Vagina (tissue), 2 donors: ENCODE measurements at regions not wholly inside any gene's neighbourhood (a gene's known extent, or its start where the extent isn't known, plus 50 kb on each side); places are given as distances from the start of the nearest gene placed in this dataset.

Experiments used
- DNase-seq, 2 donors: peaks; one replicate each; pipeline ENCODE4 v3.0.0-alpha.2; 2017; ENCODE audit errors: extremely low spot score in 2 of 2
- H3K27ac ChIP-seq: fragments of 200-600 bp; sonication (generic); one replicate; pipeline ENCODE4 v1.5.1; 2019
- H3K27me3 ChIP-seq: fragments of 200-600 bp; sonication (generic); one replicate; pipeline ENCODE4 v1.5.1; 2019
- H3K36me3 ChIP-seq, 2 donors: fragments of 200-600 bp; sonication (generic); one replicate each; pipeline ENCODE4 v1.5.1; 2017 to 2019
- H3K4me1 ChIP-seq: fragments of 200-600 bp; sonication (generic); one replicate; pipeline ENCODE4 v1.5.1; 2019
- H3K4me3 ChIP-seq, 2 donors: fragments of 200-600 bp; sonication (generic); 1 replicate in 1 of 2; 2 replicates in 1 of 2; pipeline ENCODE4 v1.5.1; 2016 to 2019
- H3K9me3 ChIP-seq: fragments of 200-600 bp; sonication (generic); one replicate; pipeline ENCODE4 v1.5.1; 2019
- POLR2A ChIP-seq, 2 donors: fragments of 450-650 bp; IDR thresholded peaks; one replicate each; pipeline ENCODE4 v1.6.1; 2017; ENCODE audit warnings: antibody characterized with exemption in 2 of 2, mild to moderate bottlenecking in 2 of 2, moderate library complexity in 2 of 2
- POLR2AphosphoS5 ChIP-seq, 2 donors: sonication (generic); formaldehyde crosslinking; IDR thresholded peaks; one replicate each; pipeline ENCODE4 v1.9.0; 2017; ENCODE audit warnings: antibody characterized with exemption in 2 of 2, mild to moderate bottlenecking in 2 of 2, low read depth in 1 of 2; ENCODE audit not compliant: insufficient read depth in 1 of 2
- intact Hi-C: fragments of 100-400 bp; cut with DNase I; formaldehyde crosslinking; loops from one replicate; pipeline ENCODE4 v1.15.1; 2023
- TF ChIP-seq, protein P1 (sequence below), 3 experiments: fragments of 450-650 bp in 2 of 3; fragments of 200-600 bp in 1 of 3; sonication (generic) in 1 of 3; IDR thresholded peaks; one replicate each; pipeline ENCODE4 v1.5.1; 2017 to 2019; ENCODE audit warnings: antibody characterized with exemption in 3 of 3, mild to moderate bottlenecking in 2 of 3, moderate library complexity in 2 of 3

DNA sequence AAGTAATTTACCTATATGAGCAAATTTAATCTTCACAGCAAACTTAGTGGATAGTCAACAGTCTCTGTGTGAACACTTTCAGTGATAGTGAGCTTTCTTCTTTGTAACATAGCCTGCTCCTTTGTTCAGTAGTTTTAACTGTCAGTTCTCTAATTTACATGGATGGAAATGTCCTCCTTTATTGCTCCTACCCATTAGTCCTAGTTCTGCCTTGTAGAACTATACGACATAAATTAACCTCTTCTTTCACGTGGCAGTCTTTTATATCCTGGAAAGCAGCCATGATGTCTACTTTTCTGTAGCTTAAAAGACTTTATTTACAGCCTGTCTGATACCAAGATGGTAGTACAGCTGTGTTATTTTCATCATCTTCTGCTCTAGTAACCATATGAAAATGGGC lies 143.6 kb downstream of the TANC2 start:
- DNase-seq = no peak
- no peaks in the 10 kb centered on the region for H3K9me3 ChIP-seq
- H3K4me1 ChIP-seq = no peaks in the 10 kb centered on the region
- TF ChIP-seq POLR2A (IDR thresholded peaks at IDR 0.05) = no peak
- TF ChIP-seq, protein P1, sequence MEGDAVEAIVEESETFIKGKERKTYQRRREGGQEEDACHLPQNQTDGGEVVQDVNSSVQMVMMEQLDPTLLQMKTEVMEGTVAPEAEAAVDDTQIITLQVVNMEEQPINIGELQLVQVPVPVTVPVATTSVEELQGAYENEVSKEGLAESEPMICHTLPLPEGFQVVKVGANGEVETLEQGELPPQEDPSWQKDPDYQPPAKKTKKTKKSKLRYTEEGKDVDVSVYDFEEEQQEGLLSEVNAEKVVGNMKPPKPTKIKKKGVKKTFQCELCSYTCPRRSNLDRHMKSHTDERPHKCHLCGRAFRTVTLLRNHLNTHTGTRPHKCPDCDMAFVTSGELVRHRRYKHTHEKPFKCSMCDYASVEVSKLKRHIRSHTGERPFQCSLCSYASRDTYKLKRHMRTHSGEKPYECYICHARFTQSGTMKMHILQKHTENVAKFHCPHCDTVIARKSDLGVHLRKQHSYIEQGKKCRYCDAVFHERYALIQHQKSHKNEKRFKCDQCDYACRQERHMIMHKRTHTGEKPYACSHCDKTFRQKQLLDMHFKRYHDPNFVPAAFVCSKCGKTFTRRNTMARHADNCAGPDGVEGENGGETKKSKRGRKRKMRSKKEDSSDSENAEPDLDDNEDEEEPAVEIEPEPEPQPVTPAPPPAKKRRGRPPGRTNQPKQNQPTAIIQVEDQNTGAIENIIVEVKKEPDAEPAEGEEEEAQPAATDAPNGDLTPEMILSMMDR (IDR thresholded peaks at IDR 0.05) = no peak
- H3K36me3 ChIP-seq = no peaks in the 10 kb centered on the region
- no peak overlapping the region for H3K27ac ChIP-seq
- no peaks in the 10 kb centered on the region for H3K27me3 ChIP-seq
- H3K4me3 ChIP-seq = no peak overlapping the region
- intact Hi-C loops = no loop called here

DNA sequence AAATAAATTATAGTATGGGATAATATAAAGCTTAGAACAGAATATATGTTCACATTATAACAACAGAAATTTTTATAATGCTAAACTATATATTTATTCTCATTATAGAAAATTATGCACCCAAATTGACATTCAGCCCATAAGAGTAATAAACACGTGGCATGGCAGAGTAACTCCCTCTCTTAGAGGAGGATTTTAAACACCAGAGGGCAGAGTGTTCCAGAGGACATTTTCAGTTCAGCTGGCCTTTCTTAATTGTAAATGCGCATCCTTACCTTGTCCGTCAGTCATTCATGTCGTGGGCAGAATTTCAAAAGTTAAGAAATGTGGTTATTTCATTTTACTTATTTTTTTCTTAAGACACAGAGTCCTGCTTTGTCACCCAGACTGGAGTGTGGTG lies 147.1 kb downstream of the TANC2 start:
- Histone ChIP-seq H3K4me1 (no peaks in the 10 kb centered on the region), H3K27ac (no peak overlapping the region), H3K9me3 (no peaks in the 10 kb centered on the region), H3K27me3 (no peaks in the 10 kb centered on the region), H3K36me3 (no peaks in the 10 kb centered on the region), H3K4me3 (no peak overlapping the region)
- TF ChIP-seq, protein P1 (IDR thresholded peaks at IDR 0.05) = no peak
- no peak for TF ChIP-seq POLR2AphosphoS5 (IDR thresholded peaks at IDR 0.05; ENCODE audit: insufficient read depth in 1 of 2, low read depth in 1 of 2)
- TF ChIP-seq POLR2A (IDR thresholded peaks at IDR 0.05) = no peak
- no peak for DNase-seq
- intact Hi-C loops = no loop called here

DNA sequence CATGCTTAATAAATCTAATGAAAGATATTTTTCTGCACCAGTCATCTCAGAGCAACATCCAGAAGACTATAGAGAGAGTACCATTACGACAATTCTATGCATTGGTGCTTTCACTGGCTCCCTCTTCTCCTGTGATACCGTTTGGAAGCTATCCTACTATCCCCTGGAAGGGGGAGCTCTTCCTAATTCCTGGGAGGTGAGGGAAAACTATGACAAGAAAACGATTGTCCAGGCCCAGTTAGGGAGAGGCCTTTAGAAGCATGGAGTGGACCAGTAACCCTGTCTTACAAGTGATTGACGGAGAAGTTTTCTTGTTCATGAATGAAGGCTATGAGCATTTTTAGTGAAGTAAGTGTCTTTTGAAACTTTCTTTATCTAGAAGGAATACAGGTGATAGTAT lies 150.2 kb downstream of the TANC2 start:
- intact Hi-C loops = no loop called here
- Histone ChIP-seq H3K4me3 (no peak overlapping the region), H3K27me3 (no peaks in the 10 kb centered on the region), H3K4me1 (no peaks in the 10 kb centered on the region), H3K9me3 (no peaks in the 10 kb centered on the region), H3K36me3 (no peaks in the 10 kb centered on the region), H3K27ac (no peak overlapping the region)
- DNase-seq = no peak
- no peak for TF ChIP-seq POLR2A (IDR thresholded peaks at IDR 0.05)
- TF ChIP-seq, protein P1 (IDR thresholded peaks at IDR 0.05) = no peak
- no peak for TF ChIP-seq POLR2AphosphoS5 (IDR thresholded peaks at IDR 0.05; ENCODE audit: insufficient read depth in 1 of 2, low read depth in 1 of 2)

DNA sequence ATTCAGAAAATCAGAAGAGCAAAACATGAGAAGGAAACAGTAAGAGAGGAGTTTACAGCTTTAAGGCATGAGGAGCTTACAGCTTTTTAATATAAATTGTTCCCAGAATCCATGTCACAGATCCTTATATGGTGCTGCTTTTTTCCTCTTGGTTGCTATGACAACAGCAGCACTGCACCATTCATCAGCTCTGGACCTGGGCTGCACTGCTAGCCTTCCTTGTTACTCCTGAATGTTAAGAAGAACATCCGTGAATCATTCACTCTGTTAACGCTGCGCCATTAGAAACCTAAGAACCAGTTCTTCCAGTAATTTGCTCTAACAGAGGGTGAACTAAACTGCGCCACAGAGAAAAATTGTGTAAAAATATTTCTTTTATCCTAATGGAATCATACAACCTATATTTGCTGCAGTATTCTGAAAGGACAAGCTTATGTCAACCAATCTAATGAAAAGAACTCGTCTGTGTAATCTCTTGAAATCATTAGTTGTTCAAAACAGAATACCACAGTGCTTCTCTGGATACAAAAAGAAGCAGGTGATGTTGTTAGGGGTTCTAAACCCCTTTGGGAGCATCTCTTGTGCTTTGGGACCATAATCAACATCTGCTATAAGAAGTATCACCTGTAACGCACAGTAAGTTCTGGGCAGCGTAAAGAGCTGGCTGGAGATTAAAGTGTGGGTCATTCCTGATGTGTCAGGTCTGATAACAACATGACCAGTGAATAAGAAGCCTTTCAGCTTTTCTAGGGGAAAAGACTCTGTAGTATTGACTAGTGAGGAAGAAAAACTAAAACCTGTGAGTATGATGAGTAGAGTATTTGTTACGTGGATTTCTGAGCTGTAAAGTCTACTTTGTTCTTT lies 151.2 kb downstream of the TANC2 start:
- no peak overlapping the region for H3K27ac ChIP-seq
- no peaks in the 10 kb centered on the region for H3K27me3 ChIP-seq
- no peaks in the 10 kb centered on the region for H3K4me1 ChIP-seq
- no peaks in the 10 kb centered on the region for H3K36me3 ChIP-seq
- intact Hi-C loops = no loop called here
- H3K9me3 ChIP-seq = no peaks in the 10 kb centered on the region
- no peak overlapping the region for H3K4me3 ChIP-seq
- TF ChIP-seq, protein P1 (IDR thresholded peaks at IDR 0.05) = no peak
- TF ChIP-seq POLR2A (IDR thresholded peaks at IDR 0.05) = no peak
- no peak for TF ChIP-seq POLR2AphosphoS5 (IDR thresholded peaks at IDR 0.05; ENCODE audit: insufficient read depth in 1 of 2, low read depth in 1 of 2)
- DNase-seq = no peak

DNA sequence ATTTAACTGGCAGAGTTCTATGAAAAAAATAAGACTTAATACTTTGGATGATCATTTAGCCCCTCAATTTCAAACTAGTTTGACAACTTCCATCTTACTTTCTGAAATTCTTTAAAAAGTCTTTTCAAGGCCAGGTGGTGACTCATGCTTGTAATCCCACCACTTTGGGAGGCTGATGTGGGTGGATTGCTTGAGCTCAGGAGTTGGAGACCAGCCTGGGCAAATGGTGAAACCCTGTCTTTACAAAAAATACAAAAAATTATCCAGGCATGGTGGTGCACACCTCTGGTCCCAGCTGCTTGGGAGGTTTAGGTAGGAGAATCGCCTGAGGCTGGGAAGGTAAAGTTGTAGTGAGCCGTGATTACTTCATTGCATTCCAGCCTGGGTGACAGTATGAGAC lies 154.4 kb downstream of the TANC2 start:
- TF ChIP-seq POLR2AphosphoS5 (IDR thresholded peaks at IDR 0.05; ENCODE audit: insufficient read depth in 1 of 2, low read depth in 1 of 2) (no peak), POLR2A (IDR thresholded peaks at IDR 0.05) (no peak)
- TF ChIP-seq, protein P1 (IDR thresholded peaks at IDR 0.05) = no peak

More for the DNA sequence above, 154.4 kb downstream of the TANC2 start:
- no peaks in the 10 kb centered on the region for H3K27me3 ChIP-seq
- no peak overlapping the region for H3K4me3 ChIP-seq
- no peaks in the 10 kb centered on the region for H3K9me3 ChIP-seq
- H3K4me1 ChIP-seq = no peaks in the 10 kb centered on the region
- no peak overlapping the region for H3K27ac ChIP-seq
- H3K36me3 ChIP-seq = no peaks in the 10 kb centered on the region
- DNase-seq = no peak
- intact Hi-C loops = no loop called here
